Adrenal gland (tissue), 9 donors: ENCODE measurements at regions not wholly inside any gene's neighbourhood (a gene's known extent, or its start where the extent isn't known, plus 50 kb on each side); places are given as distances from the start of the nearest gene placed in this dataset.

Experiments used
- DNase-seq, 7 donors: peaks; one replicate each; pipeline ENCODE4 v3.0.0-alpha.2; 2019 to 2020
- H3K27ac ChIP-seq, 5 donors: fragments of 200-600 bp; sonication (generic) in 4 of 5; 1 replicate in 3 of 5; 2 replicates in 2 of 5; pipeline versions ENCODE4 v1.5.1 to v1.8.0; 2016 to 2020; ENCODE audit warnings: mild to moderate bottlenecking in 1 of 5
- H3K27me3 ChIP-seq: fragments of 200-600 bp; 2 replicates; pipeline ENCODE4 v1.8.0; 2021
- H3K36me3 ChIP-seq, 2 donors: fragments of 200-600 bp; replicated peaks in 1 of 2; 1 replicate in 1 of 2; 2 replicates in 1 of 2; pipeline versions ENCODE4 v1.5.1 to v1.8.0; 2018 to 2022
- H3K4me1 ChIP-seq, 2 donors: fragments of 200-600 bp; replicated peaks in 1 of 2; 1 replicate in 1 of 2; 2 replicates in 1 of 2; pipeline versions ENCODE4 v1.5.1 to v1.8.0; 2018 to 2021
- H3K4me3 ChIP-seq, 4 donors: fragments of 200-600 bp; sonication (generic) in 3 of 4; one replicate each; pipeline ENCODE4 v1.5.1; 2016 to 2018
- H3K9me3 ChIP-seq, 3 donors: fragments of 200-600 bp; sonication (generic) in 1 of 3; replicated peaks in 1 of 3; 1 replicate in 2 of 3; 2 replicates in 1 of 3; pipeline versions ENCODE4 v1.5.1 to v1.8.0; 2016 to 2021
- POLR2A ChIP-seq, 2 donors: fragments of 450-650 bp; IDR thresholded peaks; one replicate each; pipeline ENCODE4 v1.6.1; 2017; ENCODE audit warnings: antibody characterized with exemption in 2 of 2, mild to moderate bottlenecking in 2 of 2, moderate library complexity in 1 of 2
- WGBS, 4 donors: extraction: QIAGEN DNeasy Blood & Tissue Kit in 2 of 4; methylation state at CpG; one replicate each; pipeline versions ENCODE4 v1.1.5 to v1.1.7; 2013 to 2017; 5-methylcytosine and 5-hydroxymethylcytosine counted together
- intact Hi-C, 2 donors: fragments of 100-400 bp; cut with DNase I; formaldehyde crosslinking; loops; one replicate each; pipeline versions ENCODE4 v1.14.1 to v1.15.0; 2022 to 2023
- TF ChIP-seq, protein P1 (sequence below), 6 experiments: fragments of 450-650 bp in 4 of 6; fragments of 200-600 bp in 2 of 6; sonication (generic) in 1 of 6; IDR thresholded peaks; 1 replicate in 5 of 6; 2 replicates in 1 of 6; pipeline versions ENCODE4 v1.5.1 to v1.8.0; 2016 to 2021; ENCODE audit warnings: antibody characterized with exemption in 6 of 6, mild to moderate bottlenecking in 2 of 6, moderate library complexity in 1 of 6
- donor health status: healthy with polysubstance abuse.
- donor health status: Bipolar disorder and iron deficiency.
- donor health status: DM: yes; HTN: yes; CAD: no.
- donor health status: DM: no; HTN: no; CAD: no.
- donor health status: DM: no; HTN: no; CAD: no.

GRCh38 chr18:42620657-42621056 lies 494.8 kb downstream of the RIT2 start:
- no peaks in the 10 kb centered on the region for H3K27me3 ChIP-seq
- intact Hi-C loops = no loop called here
- no peaks in the 10 kb centered on the region for H3K9me3 ChIP-seq
- H3K27ac ChIP-seq = no peak overlapping the region
- no peak overlapping the region for H3K4me3 ChIP-seq
- no peak for DNase-seq
- H3K36me3 ChIP-seq = no peaks in the 10 kb centered on the region
- no peaks in the 10 kb centered on the region for H3K4me1 ChIP-seq
- WGBS, 4 donors = 45 to 50% (median 49%) methylated on average over 2 of the region's 2 CpGs
- TF ChIP-seq, protein P1, sequence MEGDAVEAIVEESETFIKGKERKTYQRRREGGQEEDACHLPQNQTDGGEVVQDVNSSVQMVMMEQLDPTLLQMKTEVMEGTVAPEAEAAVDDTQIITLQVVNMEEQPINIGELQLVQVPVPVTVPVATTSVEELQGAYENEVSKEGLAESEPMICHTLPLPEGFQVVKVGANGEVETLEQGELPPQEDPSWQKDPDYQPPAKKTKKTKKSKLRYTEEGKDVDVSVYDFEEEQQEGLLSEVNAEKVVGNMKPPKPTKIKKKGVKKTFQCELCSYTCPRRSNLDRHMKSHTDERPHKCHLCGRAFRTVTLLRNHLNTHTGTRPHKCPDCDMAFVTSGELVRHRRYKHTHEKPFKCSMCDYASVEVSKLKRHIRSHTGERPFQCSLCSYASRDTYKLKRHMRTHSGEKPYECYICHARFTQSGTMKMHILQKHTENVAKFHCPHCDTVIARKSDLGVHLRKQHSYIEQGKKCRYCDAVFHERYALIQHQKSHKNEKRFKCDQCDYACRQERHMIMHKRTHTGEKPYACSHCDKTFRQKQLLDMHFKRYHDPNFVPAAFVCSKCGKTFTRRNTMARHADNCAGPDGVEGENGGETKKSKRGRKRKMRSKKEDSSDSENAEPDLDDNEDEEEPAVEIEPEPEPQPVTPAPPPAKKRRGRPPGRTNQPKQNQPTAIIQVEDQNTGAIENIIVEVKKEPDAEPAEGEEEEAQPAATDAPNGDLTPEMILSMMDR (IDR thresholded peaks at IDR 0.05) = no peak
- no peak for TF ChIP-seq POLR2A (IDR thresholded peaks at IDR 0.05)

DNA sequence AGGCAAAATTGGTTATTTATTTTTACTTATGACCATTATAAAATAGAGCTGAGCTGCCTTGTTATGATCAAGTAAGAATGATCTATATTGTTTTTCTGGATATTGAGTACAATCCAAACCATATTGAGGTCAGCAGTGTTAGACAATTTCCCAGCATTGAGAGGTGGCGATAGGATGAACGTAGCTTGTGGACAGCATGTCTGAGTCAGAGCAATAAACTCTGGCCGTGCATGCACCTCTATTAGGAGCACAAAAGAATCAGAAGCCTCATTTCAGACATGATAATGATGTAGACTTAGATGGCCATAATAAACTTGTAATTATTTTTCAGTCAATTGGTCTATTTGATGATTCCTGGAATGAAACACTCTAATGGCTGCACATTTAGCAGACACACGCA lies 491.6 kb downstream of the RIT2 start:
- TF ChIP-seq, protein P1 (IDR thresholded peaks at IDR 0.05) = no peak
- TF ChIP-seq POLR2A (IDR thresholded peaks at IDR 0.05) = no peak
- 65 to 81% (median 78%) methylated on average over 4 of the region's 4 CpGs for whole genome bisulfite sequencing, 4 donors
- no peaks in the 10 kb centered on the region for H3K27me3 ChIP-seq
- no peaks in the 10 kb centered on the region for H3K9me3 ChIP-seq
- no peaks in the 10 kb centered on the region for H3K4me1 ChIP-seq
- H3K36me3 ChIP-seq = no peaks in the 10 kb centered on the region
- no peak for DNase-seq
- intact Hi-C loops = no loop called here
- no peak overlapping the region for H3K27ac ChIP-seq
- no peak overlapping the region for H3K4me3 ChIP-seq

DNA sequence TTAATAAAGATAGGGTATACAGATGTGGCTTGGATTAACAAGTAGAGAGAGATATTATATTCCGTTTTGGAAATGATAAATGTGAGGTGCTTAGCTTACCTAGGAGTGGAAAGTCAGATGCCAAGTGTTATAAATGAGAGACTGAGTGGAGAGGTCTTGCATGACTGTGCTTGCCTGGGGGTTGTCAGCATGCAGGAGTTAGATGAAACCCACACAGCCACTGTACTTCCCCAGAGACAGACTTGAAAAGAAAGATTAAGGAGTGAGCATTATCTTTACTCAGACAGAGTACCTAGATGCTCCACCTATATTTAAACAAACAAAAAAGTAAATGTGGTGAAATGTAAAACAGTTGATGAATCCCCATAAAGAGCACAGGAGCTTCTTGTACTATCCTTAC lies 482.7 kb downstream of the RIT2 start:
- H3K9me3 ChIP-seq = no peaks in the 10 kb centered on the region

DNA sequence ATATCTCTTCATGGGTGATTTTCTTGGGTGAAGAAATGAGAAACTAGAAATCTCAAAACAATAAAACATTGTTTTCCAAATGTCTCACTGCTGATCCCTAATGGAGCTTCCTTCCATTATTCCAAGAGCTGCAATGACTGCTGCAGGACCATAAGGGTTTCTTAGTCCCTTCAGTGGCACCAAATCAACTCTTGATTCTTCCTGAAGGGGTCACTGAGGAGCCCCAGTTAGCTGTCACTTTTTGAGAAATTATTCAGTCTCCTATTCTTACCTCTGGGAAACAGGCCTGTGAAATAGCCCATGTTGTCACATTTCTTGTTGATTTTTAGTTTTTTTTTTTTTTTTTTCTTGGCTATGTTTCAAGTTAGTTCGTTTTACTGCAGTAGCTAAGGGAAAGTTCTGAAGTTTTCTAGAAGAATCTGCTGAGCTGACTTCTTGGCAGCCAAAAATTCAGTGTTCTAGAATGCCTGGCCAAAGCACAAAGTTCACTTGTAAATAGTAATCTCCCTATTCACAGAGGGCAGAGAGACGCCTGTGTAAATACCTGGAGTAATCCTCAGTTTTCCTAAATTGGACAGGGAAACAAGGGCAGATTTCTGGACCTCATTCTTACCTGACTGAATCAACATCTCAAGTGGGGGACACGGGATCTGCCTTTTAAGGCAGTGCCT lies 480.0 kb downstream of the RIT2 start:
- H3K4me1 ChIP-seq = no peaks in the 10 kb centered on the region
- 30 to 48% (median 39%) methylated on average over 3 of the region's 3 CpGs for WGBS, 4 donors
- TF ChIP-seq POLR2A (IDR thresholded peaks at IDR 0.05) = no peak
- TF ChIP-seq, protein P1 (IDR thresholded peaks at IDR 0.05) = no peak
- H3K36me3 ChIP-seq = no peaks in the 10 kb centered on the region
- no peaks in the 10 kb centered on the region for H3K27me3 ChIP-seq
- H3K27ac ChIP-seq = no peak overlapping the region
- no peak for DNase-seq
- H3K4me3 ChIP-seq = no peak overlapping the region
- H3K9me3 ChIP-seq = no peaks in the 10 kb centered on the region
- intact Hi-C loops = no loop called here

More for the DNA sequence above, 482.7 kb downstream of the RIT2 start:
- H3K4me3 ChIP-seq = no peak overlapping the region
- WGBS, 4 donors = 30 to 57% (median 47%) methylated on average over 1 of the region's 1 CpG
- no peaks in the 10 kb centered on the region for H3K36me3 ChIP-seq
- no peak overlapping the region for H3K27ac ChIP-seq
- TF ChIP-seq, protein P1 (IDR thresholded peaks at IDR 0.05) = no peak
- no peak for TF ChIP-seq POLR2A (IDR thresholded peaks at IDR 0.05)
- intact Hi-C loops = no loop called here
- DNase-seq = no peak
- no peaks in the 10 kb centered on the region for H3K4me1 ChIP-seq
- H3K27me3 ChIP-seq = no peaks in the 10 kb centered on the region
